Smooth muscle cell (in vitro differentiated cells): ENCODE measurements at regions not wholly inside any gene's neighbourhood (a gene's known extent, or its start where the extent isn't known, plus 50 kb on each side); places are given as distances from the start of the nearest gene placed in this dataset.
A peak's percentile ranks its signal among the peaks of the same experiment; 100 is the strongest.

ENCODE experiments used
- DNase-seq: peaks from one replicate; lab custom pipeline; 2025; ENCODE audit not compliant: unreplicated experiment; lab: John Stamatoyannopoulos, UW
- H2AFZ ChIP-seq: fragments of 200-600 bp; sonication (generic); 2 replicates; pipeline ENCODE4 v1.6.0; 2016; ENCODE audit warnings: antibody characterized with exemption, low read depth, mild to moderate bottlenecking
- H3F3A ChIP-seq: fragments of 200-600 bp; sonication (generic); 2 replicates; pipeline ENCODE4 v1.6.0; 2017; ENCODE audit warnings: antibody characterized with exemption, low read depth
- H3K27ac ChIP-seq: fragments of 200-600 bp; sonication (generic); 2 replicates; pipeline ENCODE4 v1.5.1; 2016; ENCODE audit warnings: low read depth, mild to moderate bottlenecking
- H3K27me3 ChIP-seq: fragments of 200-600 bp; sonication (generic); 2 replicates; pipeline ENCODE4 v1.6.1; 2016; ENCODE audit warnings: low read depth, mild to moderate bottlenecking
- H3K36me3 ChIP-seq: fragments of 200-600 bp; sonication (generic); 2 replicates; pipeline ENCODE4 v1.5.1; 2016; ENCODE audit warnings: low read depth
- H3K4me1 ChIP-seq: fragments of 200-600 bp; sonication (generic); 2 replicates; pipeline ENCODE4 v1.5.1; 2016; ENCODE audit warnings: low read depth
- H3K4me2 ChIP-seq: fragments of 200-600 bp; sonication (generic); 2 replicates; pipeline ENCODE4 v1.6.0; 2016; ENCODE audit warnings: mild to moderate bottlenecking
- H3K4me3 ChIP-seq: fragments of 200-600 bp; sonication (generic); 2 replicates; pipeline ENCODE4 v1.5.1; 2016; ENCODE audit warnings: mild to moderate bottlenecking
- H3K79me2 ChIP-seq: fragments of 200-600 bp; sonication (generic); 2 replicates; pipeline ENCODE4 v1.6.0; 2016; ENCODE audit warnings: low read depth, mild to moderate bottlenecking
- H3K9ac ChIP-seq: fragments of 200-600 bp; sonication (generic); 2 replicates; pipeline ENCODE4 v1.6.0; 2016; ENCODE audit warnings: low read depth
- H3K9me3 ChIP-seq: fragments of 200-600 bp; sonication (generic); replicated peaks from 2 replicates; pipeline ENCODE4 v1.5.1; 2016; ENCODE audit warnings: low read depth
- H4K20me1 ChIP-seq: fragments of 200-600 bp; sonication (generic); 2 replicates; pipeline ENCODE4 v1.6.0; 2016; ENCODE audit warnings: low read depth
- CTCF ChIP-seq: fragments of 200-600 bp; sonication (generic); IDR thresholded peaks from 2 replicates; pipeline ENCODE4 v1.5.1; 2017; ENCODE audit warnings: borderline replicate concordance, mild to moderate bottlenecking, antibody characterized with exemption; ENCODE audit not compliant: insufficient read depth, poor library complexity, severe bottlenecking
- WGBS: methylation state at CpG from one replicate; pipeline ENCODE4 v1.1.7; 2016; ENCODE audit warnings: low lambda C conversion rate; 5-methylcytosine and 5-hydroxymethylcytosine counted together

GRCh38 chr6:139904568-139904967 is 530.1 kb upstream of the CITED2 start:
- no peak overlapping the region for H3K4me2 ChIP-seq
- no peaks in the 10 kb centered on the region for H3K27me3 ChIP-seq
- no peak overlapping the region for H3K4me3 ChIP-seq
- H3K36me3 ChIP-seq = no peaks in the 10 kb centered on the region
- DNase-seq = no peak
- H4K20me1 ChIP-seq = no peaks in the 10 kb centered on the region
- H3K27ac ChIP-seq = no peak overlapping the region
- no peak overlapping the region for H3K9ac ChIP-seq
- H2AFZ ChIP-seq = no peak overlapping the region
- H3K4me1 ChIP-seq = peaks cover 9% of the 10 kb centered on the region
- H3K79me2 ChIP-seq = no peaks in the 10 kb centered on the region
- H3K9me3 ChIP-seq = no peaks in the 10 kb centered on the region
- no peak for TF ChIP-seq CTCF
- 96% methylated on average over 1 of the region's 1 CpG for WGBS
- no peaks in the 10 kb centered on the region for H3F3A ChIP-seq

GRCh38 chr6:139904158-139904533 is 529.7 kb upstream of the CITED2 start:
- peaks cover 9% of the 10 kb centered on the region for H3K4me1 ChIP-seq
- H3K36me3 ChIP-seq = no peaks in the 10 kb centered on the region
- no peak overlapping the region for H3K4me2 ChIP-seq
- no peak for TF ChIP-seq CTCF
- no peaks in the 10 kb centered on the region for H4K20me1 ChIP-seq
- no peaks in the 10 kb centered on the region for H3K79me2 ChIP-seq
- H2AFZ ChIP-seq = no peak overlapping the region
- no peaks in the 10 kb centered on the region for H3K9me3 ChIP-seq
- H3F3A ChIP-seq = no peaks in the 10 kb centered on the region
- no peak overlapping the region for H3K27ac ChIP-seq
- H3K4me3 ChIP-seq = no peak overlapping the region
- H3K9ac ChIP-seq = no peak overlapping the region
- no peak for DNase-seq
- no peaks in the 10 kb centered on the region for H3K27me3 ChIP-seq

GRCh38 chr6:139903411-139904157 is 529.1 kb upstream of the CITED2 start:
- H3K4me2 ChIP-seq = no peak overlapping the region
- H3K4me3 ChIP-seq = no peak overlapping the region
- H3K4me1 ChIP-seq = peaks cover 9% of the 10 kb centered on the region
- no peak overlapping the region for H2AFZ ChIP-seq
- TF ChIP-seq CTCF = no peak
- 89% methylated on average over 2 of the region's 2 CpGs for WGBS
- H3K36me3 ChIP-seq = no peaks in the 10 kb centered on the region
- no peak for DNase-seq
- no peaks in the 10 kb centered on the region for H3K9me3 ChIP-seq
- H3F3A ChIP-seq = no peaks in the 10 kb centered on the region
- no peaks in the 10 kb centered on the region for H3K79me2 ChIP-seq
- no peaks in the 10 kb centered on the region for H4K20me1 ChIP-seq
- H3K27ac ChIP-seq = no peak overlapping the region
- no peak overlapping the region for H3K9ac ChIP-seq
- H3K27me3 ChIP-seq = no peaks in the 10 kb centered on the region

- H3K4me1 ChIP-seq = no peaks in the 10 kb centered on the region
- no peaks in the 10 kb centered on the region for H4K20me1 ChIP-seq
- peak; percentile 21 for TF ChIP-seq CTCF
- WGBS = 97% methylated on average over 1 of the region's 1 CpG
- no peak overlapping the region for H3K4me3 ChIP-seq
- no peaks in the 10 kb centered on the region for H3K79me2 ChIP-seq
- no peak overlapping the region for H2AFZ ChIP-seq
- no peaks in the 10 kb centered on the region for H3K36me3 ChIP-seq
- H3K27ac ChIP-seq = no peak overlapping the region
- H3K9me3 ChIP-seq = no peaks in the 10 kb centered on the region
- no peak overlapping the region for H3K4me2 ChIP-seq
- no peak for DNase-seq
- H3K9ac ChIP-seq = no peak overlapping the region
- no peaks in the 10 kb centered on the region for H3F3A ChIP-seq
- H3K27me3 ChIP-seq = no peaks in the 10 kb centered on the region
Observed at GRCh38 chr6:139895205-139895793, 520.9 kb upstream of the CITED2 start.
